Tibial nerve (tissue), 4 donors: ENCODE measurements at regions not wholly inside any gene's neighbourhood (a gene's known extent, or its start where the extent isn't known, plus 50 kb on each side); places are given as distances from the start of the nearest gene placed in this dataset.

Source experiments
- DNase-seq, 2 donors: peaks; one replicate each; pipeline ENCODE4 v3.0.0-alpha.2; 2019; ENCODE audit warnings: low spot score in 2 of 2
- H3K27ac ChIP-seq, 4 donors: fragments of 200-600 bp; sonication (generic) in 3 of 4; one replicate each; pipeline ENCODE4 v1.5.1; 2017 to 2019; ENCODE audit warnings: mild to moderate bottlenecking in 1 of 4
- H3K27me3 ChIP-seq, 2 donors: fragments of 200-600 bp; sonication (generic) in 1 of 2; one replicate each; pipeline versions ENCODE4 v1.5.1 to v1.6.0; 2017 to 2019
- H3K36me3 ChIP-seq, 3 donors: fragments of 200-600 bp; sonication (generic); one replicate each; pipeline ENCODE4 v1.5.1; 2018 to 2019
- H3K4me1 ChIP-seq, 4 donors: fragments of 200-600 bp; sonication (generic) in 3 of 4; one replicate each; pipeline ENCODE4 v1.5.1; 2017 to 2019
- H3K4me3 ChIP-seq, 4 donors: fragments of 200-600 bp; sonication (generic) in 3 of 4; one replicate each; pipeline ENCODE4 v1.5.1; 2017 to 2019; ENCODE audit warnings: mild to moderate bottlenecking in 1 of 4, moderate library complexity in 1 of 4
- H3K9me3 ChIP-seq, 4 donors: fragments of 200-600 bp; sonication (generic) in 3 of 4; one replicate each; pipeline ENCODE4 v1.5.1; 2017 to 2019
- CTCF ChIP-seq, 5 experiments: fragments of 200-600 bp in 3 of 5; fragments of 450-650 bp in 2 of 5; sonication (generic) in 3 of 5; IDR thresholded peaks; one replicate each; pipeline ENCODE4 v1.5.1; 2016 to 2019; ENCODE audit warnings: antibody characterized with exemption in 5 of 5, mild to moderate bottlenecking in 3 of 5, moderate library complexity in 2 of 5
- EP300 ChIP-seq, 2 donors: sonication (generic); formaldehyde crosslinking; IDR thresholded peaks; one replicate each; pipeline ENCODE4 v1.6.1; 2017; ENCODE audit warnings: antibody characterized with exemption in 2 of 2, mild to moderate bottlenecking in 1 of 2
- POLR2A ChIP-seq, 2 donors: fragments of 450-650 bp; IDR thresholded peaks; one replicate each; pipeline ENCODE4 v1.6.1; 2017; ENCODE audit warnings: antibody characterized with exemption in 2 of 2, mild to moderate bottlenecking in 2 of 2, moderate library complexity in 2 of 2
- WGBS, 2 donors: methylation state at CpG; one replicate each; pipeline ENCODE4 v1.1.5; 2018; 5-methylcytosine and 5-hydroxymethylcytosine counted together

GRCh38 chr2:2738276-2738675 is 407.2 kb upstream of the MYT1L start:
- DNase-seq: no peak
- Histone ChIP-seq H3K27me3 (no peaks in the 10 kb centered on the region), H3K4me3 (no peak overlapping the region), H3K36me3 (no peaks in the 10 kb centered on the region), H3K4me1 (peaks cover 0 to 1% (median 0%) of the 10 kb centered on the region in 4 donors), H3K9me3 (no peaks in the 10 kb centered on the region), H3K27ac (no peak overlapping the region)
- TF ChIP-seq EP300 (IDR thresholded peaks at IDR 0.05) (no peak), CTCF (IDR thresholded peaks at IDR 0.05) (no peak), POLR2A (IDR thresholded peaks at IDR 0.05) (no peak)
- WGBS, 2 donors: 83 to 89% methylated on average over 11 of the region's 11 CpGs

- WGBS, 2 donors: 55 to 58% methylated on average over 7 of the region's 7 CpGs
- Histone ChIP-seq H3K9me3 (no peaks in the 10 kb centered on the region), H3K4me3 (no peak overlapping the region), H3K27ac (no peak overlapping the region), H3K4me1 (no peaks in the 10 kb centered on the region), H3K27me3 (no peaks in the 10 kb centered on the region), H3K36me3 (no peaks in the 10 kb centered on the region)
- no peak for DNase-seq
- TF ChIP-seq POLR2A (IDR thresholded peaks at IDR 0.05) (no peak), EP300 (IDR thresholded peaks at IDR 0.05) (no peak), CTCF (IDR thresholded peaks at IDR 0.05) (no peak)
These were observed 404.0 kb upstream of the MYT1L start for GRCh38 chr2:2735041-2735440.

- Histone ChIP-seq H3K4me3 (no peak overlapping the region), H3K4me1 (no peaks in the 10 kb centered on the region), H3K9me3 (no peaks in the 10 kb centered on the region), H3K36me3 (no peaks in the 10 kb centered on the region), H3K27me3 (no peaks in the 10 kb centered on the region), H3K27ac (no peak overlapping the region)
- no peak for DNase-seq
- TF ChIP-seq POLR2A (IDR thresholded peaks at IDR 0.05) (no peak), CTCF (IDR thresholded peaks at IDR 0.05) (no peak), EP300 (IDR thresholded peaks at IDR 0.05) (no peak)
- WGBS, 2 donors: 68 to 73% methylated on average over 9 of the region's 9 CpGs
These were observed 403.2 kb upstream of the MYT1L start for GRCh38 chr2:2734308-2734707.

GRCh38 chr2:2733818-2734217 is 402.7 kb upstream of the MYT1L start:
- H3K4me3 ChIP-seq: no peak overlapping the region

More at GRCh38 chr2:2733818-2734217, 402.7 kb upstream of the MYT1L start:
- H3K9me3 ChIP-seq: no peaks in the 10 kb centered on the region
- no peak for DNase-seq
- H3K4me1 ChIP-seq: no peaks in the 10 kb centered on the region
- H3K27me3 ChIP-seq: no peaks in the 10 kb centered on the region
- TF ChIP-seq EP300 (IDR thresholded peaks at IDR 0.05) (no peak), POLR2A (IDR thresholded peaks at IDR 0.05) (no peak), CTCF (IDR thresholded peaks at IDR 0.05) (no peak)
- WGBS, 2 donors: 60 to 71% methylated on average over 9 of the region's 11 CpGs
- no peaks in the 10 kb centered on the region for H3K36me3 ChIP-seq
- H3K27ac ChIP-seq: no peak overlapping the region
